Activated CD4-positive, alpha-beta T cell treated with anti-CD3 and anti-CD28 coated beads for 48 hours (primary cell): ENCODE measurements at regions not wholly inside any gene's neighbourhood (a gene's known extent, or its start where the extent isn't known, plus 50 kb on each side); places are given as distances from the start of the nearest gene placed in this dataset.

Source experiments
- DNase-seq: peaks from one replicate; pipeline ENCODE4 v3.0.0-alpha.2; 2020

DNA sequence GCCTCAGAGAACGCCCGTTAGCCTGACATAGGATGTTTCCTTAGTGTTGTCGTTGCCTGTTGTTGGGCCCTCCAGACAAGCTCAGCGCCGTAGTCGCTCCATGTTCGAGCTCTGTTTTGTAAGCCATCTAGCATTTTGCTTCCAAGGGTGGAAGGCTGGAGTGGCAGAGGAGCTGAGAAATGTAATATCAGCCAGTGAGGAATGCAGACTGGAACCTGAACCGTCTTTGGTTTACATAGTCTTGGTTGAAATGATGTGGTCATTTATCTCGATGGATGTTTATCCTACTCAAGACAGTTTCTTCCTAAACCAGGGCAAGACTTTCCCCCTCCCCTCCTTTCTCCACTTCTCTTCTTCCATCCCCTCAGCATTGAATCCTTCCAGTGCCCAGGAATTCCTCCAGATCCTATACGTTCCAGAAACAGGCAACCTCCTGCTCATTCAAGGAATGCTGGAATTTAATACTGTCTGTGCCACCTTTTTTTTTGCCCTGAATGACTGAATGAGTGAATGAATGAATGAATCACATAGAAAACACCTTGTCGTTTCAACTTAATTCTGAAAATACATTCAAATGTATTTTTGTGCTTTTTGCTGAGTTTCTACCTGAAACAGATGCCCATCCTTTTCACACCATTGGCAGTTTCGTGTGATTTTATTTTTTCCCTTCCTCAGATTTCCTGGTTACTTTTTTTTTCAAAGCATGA is 109.5 kb upstream of the MBNL2 start:
- DNase-seq: no peak

DNA sequence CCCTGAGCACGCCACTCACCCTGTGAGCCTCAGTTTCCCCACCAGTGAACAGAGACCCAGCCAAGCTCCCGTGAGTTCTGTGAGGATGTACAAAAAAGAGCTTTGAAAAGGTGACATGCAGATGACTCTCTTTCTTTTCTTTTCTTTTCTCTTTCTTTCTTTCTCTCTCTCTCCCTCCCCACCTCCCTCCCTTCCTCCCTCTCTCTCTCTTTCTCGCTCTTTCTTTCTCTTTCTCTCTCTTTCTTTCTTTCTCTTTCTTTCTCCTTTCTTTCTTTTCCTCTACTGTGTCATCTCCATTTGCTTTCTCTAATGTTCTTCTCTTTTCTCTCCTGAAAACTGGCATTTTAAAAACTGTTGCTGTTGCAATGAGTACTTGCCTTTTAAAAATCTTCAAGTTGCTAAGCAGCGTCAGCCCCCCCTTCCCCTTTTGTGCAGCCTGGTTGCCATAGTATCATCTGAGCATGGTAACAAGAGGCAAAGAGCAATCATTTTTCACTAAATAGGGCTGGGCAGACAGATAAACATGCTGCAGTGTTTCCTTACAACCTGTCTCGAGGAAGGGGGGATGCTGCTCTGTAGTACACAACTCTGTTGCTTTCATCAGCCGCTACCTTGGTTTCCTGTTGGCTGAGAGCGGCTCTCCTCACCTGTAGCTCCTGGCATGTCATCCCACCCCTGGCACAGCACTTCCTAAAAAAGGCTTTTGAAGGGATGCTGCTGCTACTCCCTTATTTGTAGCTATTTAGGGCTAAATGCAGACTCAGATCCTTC is 108.7 kb upstream of the MBNL2 start:
- no peak for DNase-seq

DNA sequence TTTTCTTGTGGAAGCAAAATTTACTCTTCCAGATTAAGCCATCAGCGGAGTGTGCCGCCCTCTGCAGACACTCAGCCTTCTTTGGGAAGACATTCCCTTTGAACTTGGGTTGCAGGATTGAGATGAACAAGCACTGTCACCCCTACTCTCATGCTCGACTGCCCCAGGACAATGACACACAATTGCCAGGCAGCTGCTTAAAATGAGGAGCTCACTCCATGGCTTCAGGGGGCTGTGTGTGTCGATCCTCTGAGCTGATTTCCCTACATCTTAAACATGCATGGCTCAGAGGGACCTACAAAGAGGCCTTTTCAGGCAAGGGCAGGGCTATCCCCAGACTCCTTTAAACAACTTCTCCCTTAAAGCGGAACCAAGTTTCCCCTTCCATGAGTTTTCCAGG is 107.5 kb upstream of the MBNL2 start:
- no peak for DNase-seq

DNA sequence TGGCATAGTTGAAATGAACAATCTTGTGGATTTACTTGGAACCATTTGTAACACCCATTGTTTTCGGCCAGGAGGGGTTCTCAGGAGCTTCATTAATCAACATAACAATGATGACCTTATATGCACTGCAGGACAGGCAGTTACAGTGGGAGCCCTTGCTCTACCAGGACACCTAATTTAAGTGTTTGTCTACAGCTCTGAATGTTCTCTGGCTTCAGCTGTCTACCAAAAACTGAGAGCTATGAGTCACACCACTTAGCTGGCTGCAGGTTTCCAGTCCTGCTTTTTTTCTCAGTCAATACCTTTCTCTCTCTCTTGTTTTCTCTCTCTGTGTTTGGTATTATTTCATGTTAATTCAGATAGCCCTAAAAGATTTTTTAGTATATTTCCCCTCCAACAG is 105.4 kb upstream of the MBNL2 start:
- DNase-seq: no peak

DNA sequence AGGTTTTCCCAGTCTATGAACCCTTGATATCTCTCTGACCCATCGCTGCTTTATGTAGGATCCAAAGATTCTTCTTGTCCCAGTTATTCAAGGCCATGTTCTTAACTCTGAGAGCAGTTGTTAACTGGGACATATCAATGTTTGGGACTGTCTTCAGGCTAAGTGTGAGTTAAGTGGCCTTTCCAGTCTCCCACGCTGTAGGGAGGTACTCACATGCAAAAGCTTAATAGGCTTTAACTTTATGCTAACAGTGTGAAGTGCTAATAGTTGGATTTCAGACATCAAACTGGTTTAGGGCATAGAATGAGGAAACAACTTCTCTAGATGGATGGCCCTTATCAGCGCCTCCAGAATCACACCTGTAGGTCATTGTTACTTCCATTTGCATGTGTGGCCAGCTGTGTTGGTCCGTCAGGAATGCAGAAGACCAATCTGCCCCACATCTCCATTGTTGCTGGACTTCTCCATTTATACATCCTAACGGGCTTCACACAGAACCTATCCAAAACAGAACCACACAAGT is 104.7 kb upstream of the MBNL2 start:
- DNase-seq: no peak

DNA sequence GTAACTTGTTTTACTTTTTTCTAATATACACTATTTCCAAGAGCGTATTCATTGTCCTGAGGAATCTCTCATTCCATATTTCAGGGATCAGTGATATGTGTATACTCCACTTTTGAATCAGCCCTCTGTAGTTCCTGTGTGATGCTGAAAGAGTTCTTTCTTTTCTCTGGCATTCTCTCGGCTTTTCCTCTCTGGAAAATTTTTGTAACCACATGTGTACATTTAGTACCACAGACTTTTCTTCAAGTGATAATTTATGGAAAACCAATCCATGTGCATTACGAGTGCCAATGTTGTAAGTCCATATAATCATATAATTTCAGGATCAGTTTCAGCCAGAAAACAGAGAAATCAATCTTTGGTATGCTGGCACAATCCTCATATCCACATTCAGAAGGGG is 102.2 kb upstream of the MBNL2 start:
- DNase-seq: no peak

DNA sequence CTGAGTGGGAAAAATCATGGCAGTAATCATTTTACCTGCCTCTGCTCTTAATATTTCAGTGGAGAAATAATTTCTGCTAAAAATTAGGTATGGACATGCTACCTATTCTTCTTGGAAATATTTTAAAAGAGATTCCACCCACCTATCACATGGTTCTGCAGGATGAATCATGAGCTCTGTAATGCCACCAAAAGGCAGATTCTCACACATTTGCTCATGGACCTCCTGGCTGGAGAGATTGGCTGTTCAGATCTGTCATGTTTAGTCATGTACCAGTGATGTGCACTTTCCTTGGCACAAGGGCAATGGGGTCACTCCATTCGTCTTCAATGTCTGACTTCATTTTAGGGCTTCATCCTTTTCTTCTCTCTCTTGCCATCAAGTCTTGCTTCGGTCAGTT is 101.8 kb upstream of the MBNL2 start:
- DNase-seq: peak; percentile 21

DNA sequence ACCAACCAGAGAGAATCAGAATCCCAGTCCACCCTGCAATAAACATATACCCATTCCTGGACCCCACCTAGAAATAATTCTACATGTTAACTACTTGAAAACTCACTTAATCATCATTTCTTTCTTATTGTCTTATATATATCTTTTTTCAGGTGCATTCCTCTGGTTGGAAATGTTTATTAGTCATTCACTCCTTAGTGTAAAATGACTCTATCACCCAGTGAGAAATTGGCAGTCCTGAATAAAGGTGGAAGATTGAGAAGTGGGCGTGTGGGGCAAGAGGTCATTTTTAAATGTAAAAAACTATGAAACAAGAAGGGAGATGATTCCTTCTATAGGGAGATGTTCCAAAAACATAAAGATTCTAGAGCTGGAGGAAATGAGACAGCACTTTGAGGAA is 101.2 kb upstream of the MBNL2 start:
- DNase-seq: no peak

DNA sequence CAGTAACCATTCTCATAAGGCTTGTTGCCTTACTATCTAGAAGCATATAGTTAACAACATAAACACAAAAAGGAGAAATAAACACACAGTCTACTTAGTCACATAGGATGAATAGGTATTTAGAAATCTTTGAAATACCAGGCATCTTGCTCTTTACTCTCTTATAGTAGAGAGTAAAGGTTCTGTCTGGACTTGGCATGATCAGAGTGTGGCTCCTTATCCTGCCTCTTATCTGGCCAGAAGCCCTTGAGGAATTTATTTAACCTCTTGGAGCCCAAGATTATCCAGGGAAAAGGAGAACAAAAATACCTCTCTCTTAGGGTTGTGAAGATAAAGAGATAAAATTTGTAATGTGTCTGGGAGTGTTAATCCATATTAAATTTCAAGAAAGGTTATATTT is 100.2 kb upstream of the MBNL2 start:
- no peak for DNase-seq

DNA sequence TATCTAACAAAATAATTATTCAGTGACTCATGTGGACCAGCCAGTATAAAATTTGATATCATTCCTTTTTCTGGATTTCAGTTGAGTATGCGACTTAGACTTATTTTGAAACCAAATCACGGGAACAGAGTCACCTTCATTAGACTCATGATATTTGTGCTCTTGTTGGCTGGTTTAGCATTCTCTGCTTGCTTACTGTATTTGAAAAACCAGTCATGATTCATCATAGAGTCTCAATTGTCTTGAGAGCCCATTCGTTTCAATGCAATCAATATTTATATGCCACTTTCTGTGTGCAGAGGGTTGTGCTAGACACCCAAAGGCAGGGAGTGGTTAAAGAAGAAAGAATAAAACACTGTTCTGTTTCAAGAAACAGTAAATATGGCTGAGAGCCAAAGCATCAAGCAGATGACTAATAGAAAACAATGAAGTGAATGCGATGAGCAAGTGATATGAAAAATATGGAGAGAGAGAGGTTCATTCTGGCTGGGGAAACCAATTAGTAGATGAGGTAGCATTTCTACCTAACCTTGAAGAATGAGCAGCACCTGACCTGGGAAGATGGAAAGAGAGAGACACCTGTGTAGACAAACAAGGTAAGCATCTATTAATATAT is 99.6 kb upstream of the MBNL2 start:
- no peak for DNase-seq

DNA sequence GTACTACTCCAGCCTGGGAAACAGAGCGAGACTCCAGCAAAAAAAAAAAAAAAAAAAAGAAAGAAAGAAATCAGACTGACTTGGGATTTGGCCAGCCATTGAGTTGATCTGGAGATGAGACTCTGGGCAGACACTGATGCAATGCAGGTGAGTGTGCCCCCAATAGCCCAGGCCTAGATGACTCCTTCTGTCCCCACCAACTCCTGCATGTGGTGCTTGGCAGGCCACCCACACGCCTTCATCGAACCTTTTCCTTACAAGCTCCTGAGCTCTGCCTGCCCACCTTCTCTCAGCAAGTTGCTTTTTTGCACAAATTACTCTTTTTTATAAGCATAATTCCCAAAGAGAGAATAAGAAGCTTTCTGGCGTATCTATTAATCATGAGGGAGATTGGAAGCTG is 97.9 kb upstream of the MBNL2 start:
- no peak for DNase-seq

DNA sequence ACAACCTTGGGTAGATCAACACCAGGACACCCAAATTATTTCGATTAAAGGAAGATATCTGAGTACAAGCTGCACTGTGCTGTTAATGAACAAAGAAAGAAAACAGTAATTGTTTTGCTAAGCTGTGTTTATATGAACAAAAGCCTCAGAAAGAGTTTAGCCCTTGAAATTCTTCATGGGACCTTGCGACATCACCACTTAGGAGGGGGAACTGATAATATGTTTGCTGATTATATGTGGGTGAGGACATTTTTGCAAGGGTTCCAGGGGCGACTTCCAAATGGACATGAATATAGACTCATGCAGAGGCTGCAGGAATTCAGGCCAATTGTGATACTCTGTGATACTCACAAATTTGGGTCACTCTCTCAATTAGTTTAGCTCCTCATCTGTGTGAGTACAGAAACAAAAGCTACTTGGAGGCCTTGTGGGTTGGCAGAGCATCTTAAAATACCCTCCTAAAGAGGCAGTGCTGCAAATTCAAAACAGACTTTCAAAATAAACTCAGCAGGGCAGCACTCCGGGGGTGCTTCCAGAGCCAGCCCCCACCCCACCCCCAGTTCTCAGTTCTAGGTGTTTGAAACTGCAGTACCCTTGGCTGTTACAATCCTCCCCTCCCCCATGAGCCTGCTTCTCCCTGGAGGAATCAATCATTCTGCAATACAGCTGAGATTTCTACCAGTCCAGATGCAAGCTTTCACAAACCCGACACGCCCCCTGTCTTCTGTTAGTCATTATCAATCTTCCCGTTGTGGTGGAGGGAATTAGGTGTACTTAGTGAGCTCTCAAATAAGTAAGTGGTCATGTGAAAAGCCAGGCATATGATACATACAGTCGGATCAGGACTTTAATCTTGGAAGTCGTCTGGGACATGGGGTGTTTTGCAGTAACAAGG is 97.0 kb upstream of the MBNL2 start:
- peak; percentile 48 for DNase-seq

DNA sequence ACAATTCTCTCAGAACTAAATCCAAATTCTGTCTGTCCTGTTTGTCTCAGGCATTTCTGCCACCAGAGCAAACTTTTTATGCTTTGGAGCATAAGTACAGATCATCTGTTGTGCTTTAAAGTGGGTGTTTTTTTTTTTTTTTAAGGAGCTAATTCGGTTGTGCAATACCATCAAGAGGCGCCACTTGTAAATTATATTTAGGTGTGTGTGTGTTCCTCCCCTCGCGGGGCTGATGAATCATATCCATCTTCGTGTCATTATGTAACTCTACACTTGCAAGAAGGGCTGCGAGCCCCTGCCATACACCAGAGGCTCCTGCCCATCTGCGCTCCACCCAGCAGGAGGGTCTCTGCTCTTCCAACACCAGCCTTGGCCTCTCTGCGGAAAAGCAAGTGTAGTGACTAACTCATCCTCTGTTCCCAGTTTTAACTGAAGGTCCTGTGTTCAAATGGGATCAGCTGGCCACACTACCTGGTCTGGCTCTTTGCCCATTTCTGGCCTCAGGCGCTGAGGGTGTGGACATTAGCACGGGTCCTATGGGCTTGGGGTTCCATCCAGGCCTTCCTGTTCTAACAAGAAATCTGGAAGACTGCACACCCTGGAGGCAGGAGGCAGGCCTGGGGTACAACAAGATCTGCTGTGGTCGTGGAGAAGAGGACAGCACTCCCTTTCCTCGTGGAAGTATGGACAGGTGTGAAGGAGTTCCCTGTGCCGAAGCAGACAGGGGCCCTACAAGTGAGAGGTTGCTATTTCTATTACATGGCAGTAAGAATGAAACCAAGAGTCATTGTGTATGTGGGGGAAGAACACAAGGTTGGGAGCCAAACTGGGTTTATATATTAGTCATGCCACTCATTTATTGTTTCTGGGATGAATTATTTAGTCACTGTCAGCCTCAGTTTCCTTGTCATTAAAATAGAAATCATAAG is 96.1 kb upstream of the MBNL2 start:
- DNase-seq: peak; percentile 40

DNA sequence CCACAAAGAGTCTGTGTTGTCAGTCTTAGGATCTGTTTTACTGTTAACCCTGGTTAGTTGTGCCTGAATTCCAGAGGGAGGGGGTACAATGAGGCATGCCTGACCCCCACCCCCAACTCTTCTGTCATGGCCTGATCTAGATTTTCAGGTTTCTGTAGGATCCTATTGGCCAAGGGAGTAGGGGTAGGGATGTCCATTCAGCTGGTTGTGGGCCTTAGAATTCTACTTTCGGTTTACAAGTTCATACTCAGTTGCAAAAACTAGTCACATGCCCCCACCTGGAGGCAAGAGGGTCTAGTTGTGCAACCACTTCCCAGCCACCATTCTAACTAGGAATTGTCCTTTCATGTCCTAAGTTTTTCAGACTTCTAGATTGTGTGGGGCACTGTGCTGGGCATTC is 94.3 kb upstream of the MBNL2 start:
- no peak for DNase-seq

DNA sequence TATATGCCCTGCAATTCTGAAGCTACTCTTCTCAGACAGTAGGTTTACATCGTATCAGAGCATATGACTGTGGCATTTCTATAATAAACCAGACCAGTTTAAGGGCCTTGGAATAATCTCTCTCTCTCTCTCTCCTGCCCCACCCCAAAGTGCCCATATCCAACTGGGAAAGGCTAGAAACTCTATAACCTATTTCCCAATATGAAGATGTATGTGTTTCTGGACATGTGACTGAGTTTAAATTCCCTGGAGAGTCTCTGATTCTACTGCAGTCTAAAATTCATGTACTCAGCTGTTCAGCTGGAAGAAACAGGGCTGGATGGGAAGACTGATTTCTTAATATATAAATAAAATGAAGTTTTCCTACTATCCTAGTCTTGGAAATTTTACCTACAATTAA is 91.9 kb upstream of the MBNL2 start:
- DNase-seq: no peak

DNA sequence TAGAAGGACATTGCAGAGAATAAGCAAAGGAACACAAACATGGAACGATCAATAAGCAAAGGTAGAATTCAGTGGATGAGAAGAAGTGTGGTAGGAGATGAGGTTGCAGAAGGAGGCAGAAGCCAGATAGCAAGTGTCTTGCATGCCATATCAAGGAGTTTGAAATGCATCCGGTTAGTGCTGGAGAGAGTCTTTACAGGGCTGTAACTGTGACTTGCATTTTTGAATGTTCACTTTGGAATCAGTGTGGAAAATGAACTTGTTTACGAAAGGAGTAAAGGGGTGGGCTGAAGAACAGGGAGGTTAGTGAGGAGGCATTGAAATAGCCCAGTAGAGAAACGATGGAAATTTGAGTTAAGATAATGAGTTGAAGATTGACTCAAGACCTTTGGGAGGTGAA is 90.7 kb upstream of the MBNL2 start:
- DNase-seq: no peak

DNA sequence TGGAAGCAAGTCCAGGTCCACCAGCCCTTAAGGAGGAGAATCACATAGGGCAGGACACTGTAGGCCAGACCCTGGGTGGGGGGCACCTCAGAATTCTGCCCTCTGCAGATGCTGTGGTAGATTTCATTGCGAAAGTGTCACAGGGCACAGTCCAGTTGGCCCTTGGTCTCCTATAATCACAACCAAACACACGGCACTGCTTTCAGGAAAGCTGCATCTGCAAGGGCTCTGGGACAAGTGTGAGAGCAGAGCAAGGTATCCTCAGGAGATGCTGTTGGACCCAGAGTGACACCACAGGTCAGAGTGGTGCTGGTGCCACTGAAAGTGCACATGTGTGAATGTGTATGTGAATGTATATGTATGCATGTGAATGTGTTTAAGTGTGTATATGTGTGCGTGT is 88.6 kb upstream of the MBNL2 start:
- DNase-seq: no peak

DNA sequence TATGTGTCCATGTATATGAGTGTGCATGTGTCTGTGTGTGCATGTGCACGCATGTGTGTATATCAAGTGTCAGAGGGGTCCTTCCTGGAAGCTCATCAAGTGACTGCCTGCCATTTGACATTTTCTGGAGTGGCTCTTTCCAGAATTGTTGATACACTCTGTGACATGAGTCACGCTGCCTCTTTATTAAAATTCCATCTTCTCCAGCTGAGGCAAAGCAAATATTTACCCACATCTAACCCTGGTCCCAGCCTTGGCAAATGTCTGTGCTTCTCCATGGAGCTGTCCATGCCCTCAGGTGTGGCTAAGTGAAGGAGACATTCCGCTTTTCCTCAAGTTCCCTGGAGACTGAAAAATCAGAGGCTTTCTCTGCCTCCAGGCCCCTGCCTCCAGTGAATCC is 88.2 kb upstream of the MBNL2 start:
- DNase-seq: no peak

DNA sequence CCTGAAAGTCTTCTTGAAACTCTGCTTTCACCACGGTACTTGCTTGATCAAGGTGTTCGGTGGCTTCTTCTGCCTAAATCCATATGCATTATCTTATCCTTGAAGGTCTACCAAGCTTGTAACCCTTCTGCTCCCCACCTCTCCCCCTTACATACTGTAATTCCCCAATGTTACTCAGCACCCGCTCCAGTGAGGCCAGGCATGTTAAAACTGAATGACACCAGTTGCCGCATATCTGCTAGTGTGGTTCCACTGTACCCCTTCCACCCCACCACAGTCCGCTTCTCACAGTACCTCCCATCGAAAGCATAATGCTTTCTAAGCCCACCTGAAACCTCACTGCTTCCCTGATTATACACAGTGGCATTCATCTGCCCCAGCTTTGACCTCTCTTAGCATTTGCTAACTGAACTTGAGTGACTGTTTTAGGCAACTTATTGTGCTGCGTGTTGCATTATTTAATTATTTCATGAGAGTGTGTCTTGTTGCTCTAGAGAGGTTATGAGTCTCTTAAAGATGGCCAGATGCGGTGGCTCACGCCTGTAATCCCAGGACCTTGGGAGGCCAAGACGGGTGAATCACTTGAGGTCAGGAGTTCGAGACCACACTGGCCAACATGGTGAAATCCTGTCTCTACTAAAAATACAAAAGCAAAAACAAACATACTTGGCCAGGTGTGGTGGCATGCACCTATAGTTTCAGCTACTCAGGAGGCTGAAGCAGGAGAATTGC is 87.6 kb upstream of the MBNL2 start:
- DNase-seq: no peak

DNA sequence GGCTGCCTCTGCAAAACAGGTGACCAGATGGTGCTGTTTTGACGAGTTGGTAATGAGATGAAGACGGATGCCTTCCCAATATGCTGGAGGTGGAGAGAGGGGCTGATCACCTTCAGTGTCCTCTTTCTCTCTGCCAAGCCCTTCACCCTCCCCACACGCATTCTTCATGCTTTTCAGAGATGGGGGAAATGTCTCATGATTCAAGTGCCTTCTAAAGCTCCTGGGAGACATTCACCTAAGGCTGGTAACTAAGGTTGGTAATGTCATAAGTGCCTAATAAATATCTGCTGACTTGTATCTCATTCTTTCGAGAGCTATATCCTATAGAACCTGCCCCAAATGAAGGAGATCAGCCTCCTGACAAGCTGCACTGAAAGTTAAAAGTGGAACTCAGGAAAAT is 86.2 kb upstream of the MBNL2 start:
- no peak for DNase-seq

DNA sequence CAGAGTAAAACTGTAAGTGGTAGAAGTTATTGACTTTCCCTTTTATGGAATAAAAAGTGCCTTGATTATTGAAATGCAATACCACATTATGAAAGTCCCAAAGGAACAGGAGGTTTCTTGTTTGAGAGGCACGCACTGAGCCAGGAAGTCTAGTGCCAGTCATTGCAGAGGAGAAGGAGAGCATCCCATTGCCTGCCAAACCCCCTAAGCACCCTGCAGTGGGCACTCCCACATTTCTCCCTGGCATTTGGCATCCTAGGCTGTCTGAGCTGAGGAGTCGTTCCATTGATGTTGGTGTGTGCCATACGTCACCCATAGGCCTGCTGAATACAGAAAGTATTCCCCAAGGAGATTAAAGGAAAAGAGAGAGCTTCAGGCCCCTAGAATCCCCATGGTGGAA is 85.7 kb upstream of the MBNL2 start:
- no peak for DNase-seq
